ENCODE measurements at regions not wholly inside any gene's neighbourhood (a gene's known extent, or its start where the extent isn't known, plus 50 kb on each side); places are given as distances from the start of the nearest gene placed in this dataset.

DNA sequence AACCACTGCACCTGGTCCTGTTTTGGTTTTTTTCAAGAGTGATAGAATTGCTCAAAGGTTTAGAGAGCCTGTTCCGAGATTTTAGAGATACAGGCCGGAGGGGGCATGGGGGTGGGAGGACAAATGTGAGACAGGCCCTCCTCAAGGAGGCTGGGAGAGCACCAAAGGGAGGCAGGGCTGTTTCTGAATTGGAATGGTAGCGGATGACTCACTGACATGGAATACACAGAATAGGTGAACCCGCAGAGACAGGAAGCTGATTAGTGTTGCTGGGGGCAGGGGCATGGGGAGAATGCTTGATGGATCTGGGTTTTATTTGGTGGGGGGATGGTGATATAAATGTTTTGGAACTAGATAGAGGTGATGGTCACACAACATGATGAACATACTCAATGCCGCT, 111.0 kb upstream of the MGAT5 start:
- no peak overlapping the region for H3K27ac ChIP-seq (ENCODE audit: low read depth, low read length)
- H3K4me3 ChIP-seq (ENCODE audit: low read depth in 1 of 2, low read length in 2 of 2): no peak overlapping the region
- H3K36me3 ChIP-seq (ENCODE audit: control insufficient read depth in 1 of 2, insufficient read depth in 2 of 2, low read length in 2 of 2): no peaks in the 10 kb centered on the region
- no peak overlapping the region for H3K9ac ChIP-seq (ENCODE audit: low read depth in 1 of 2, low read length in 2 of 2)
- no peaks in the 10 kb centered on the region for H3K9me3 ChIP-seq (ENCODE audit: control insufficient read depth in 1 of 2, low read length in 2 of 2)
- H3K4me1 ChIP-seq (ENCODE audit: control insufficient read depth in 1 of 2, insufficient read depth in 2 of 2, low read length in 2 of 2): peaks cover 49 to 57% of the 10 kb centered on the region in 2 donors
- no peaks in the 10 kb centered on the region for H3K27me3 ChIP-seq (ENCODE audit: control insufficient read depth in 1 of 2, insufficient read depth in 2 of 2, low read length in 2 of 2)

DNA sequence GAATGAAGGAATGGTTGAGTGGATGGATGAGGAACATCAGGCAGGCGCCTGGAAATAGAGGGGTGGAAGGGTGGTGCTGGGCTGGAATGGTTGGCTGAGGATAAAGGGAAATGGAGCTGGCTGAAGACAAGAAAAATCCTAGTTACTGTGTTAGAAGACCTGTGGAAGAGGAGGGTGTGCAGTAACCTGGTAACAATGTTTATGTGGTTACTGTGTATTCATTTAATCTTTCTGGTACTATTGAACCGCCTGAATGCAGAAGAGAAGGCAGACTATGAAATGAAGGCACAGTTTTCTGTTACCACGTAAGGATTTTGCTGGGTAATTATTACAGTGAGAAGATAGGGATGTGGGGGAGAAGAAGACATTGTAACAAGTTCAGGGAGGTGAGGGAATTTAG, 110.3 kb upstream of the MGAT5 start:
- Histone ChIP-seq H3K9ac (ENCODE audit: low read depth in 1 of 2, low read length in 2 of 2) (no peak overlapping the region), H3K9me3 (ENCODE audit: control insufficient read depth in 1 of 2, low read length in 2 of 2) (no peaks in the 10 kb centered on the region), H3K4me3 (ENCODE audit: low read depth in 1 of 2, low read length in 2 of 2) (no peak overlapping the region), H3K4me1 (ENCODE audit: control insufficient read depth in 1 of 2, insufficient read depth in 2 of 2, low read length in 2 of 2) (peaks cover 43 to 51% of the 10 kb centered on the region in 2 donors), H3K27ac (ENCODE audit: low read depth, low read length) (no peak overlapping the region), H3K27me3 (ENCODE audit: control insufficient read depth in 1 of 2, insufficient read depth in 2 of 2, low read length in 2 of 2) (no peaks in the 10 kb centered on the region), H3K36me3 (ENCODE audit: control insufficient read depth in 1 of 2, insufficient read depth in 2 of 2, low read length in 2 of 2) (no peaks in the 10 kb centered on the region)

DNA sequence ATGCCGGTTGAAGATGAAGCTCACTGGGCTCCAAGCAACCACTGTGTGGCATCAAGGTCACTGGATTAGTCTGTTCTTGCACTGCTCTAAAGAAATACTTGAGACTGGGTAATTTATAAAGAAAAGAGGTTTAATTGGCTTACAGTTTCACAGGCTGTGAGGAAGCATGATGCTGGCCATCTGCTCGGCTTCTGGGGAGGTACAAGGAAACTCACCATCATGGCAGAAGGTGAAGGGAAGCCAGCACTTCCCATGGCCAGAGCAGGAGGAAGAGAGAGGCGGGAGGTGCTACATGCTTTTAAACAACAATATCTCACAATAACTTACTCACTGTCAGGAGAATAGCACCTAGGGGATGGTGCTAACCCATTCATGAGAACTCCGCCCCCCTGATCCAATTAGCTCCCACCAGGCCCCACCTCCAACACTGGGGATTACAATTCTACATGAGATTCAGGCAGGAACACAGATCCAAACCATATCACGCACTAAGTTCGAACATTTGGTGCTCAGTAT, 109.7 kb upstream of the MGAT5 start:
- no peak overlapping the region for H3K4me3 ChIP-seq (ENCODE audit: low read depth in 1 of 2, low read length in 2 of 2)
- H3K9ac ChIP-seq (ENCODE audit: low read depth in 1 of 2, low read length in 2 of 2): no peak overlapping the region
- H3K36me3 ChIP-seq (ENCODE audit: control insufficient read depth in 1 of 2, insufficient read depth in 2 of 2, low read length in 2 of 2): no peaks in the 10 kb centered on the region
- no peaks in the 10 kb centered on the region for H3K27me3 ChIP-seq (ENCODE audit: control insufficient read depth in 1 of 2, insufficient read depth in 2 of 2, low read length in 2 of 2)
- no peaks in the 10 kb centered on the region for H3K9me3 ChIP-seq (ENCODE audit: control insufficient read depth in 1 of 2, low read length in 2 of 2)
- no peak overlapping the region for H3K27ac ChIP-seq (ENCODE audit: low read depth, low read length)
- peaks cover 37 to 45% of the 10 kb centered on the region in 2 donors for H3K4me1 ChIP-seq (ENCODE audit: control insufficient read depth in 1 of 2, insufficient read depth in 2 of 2, low read length in 2 of 2)

DNA sequence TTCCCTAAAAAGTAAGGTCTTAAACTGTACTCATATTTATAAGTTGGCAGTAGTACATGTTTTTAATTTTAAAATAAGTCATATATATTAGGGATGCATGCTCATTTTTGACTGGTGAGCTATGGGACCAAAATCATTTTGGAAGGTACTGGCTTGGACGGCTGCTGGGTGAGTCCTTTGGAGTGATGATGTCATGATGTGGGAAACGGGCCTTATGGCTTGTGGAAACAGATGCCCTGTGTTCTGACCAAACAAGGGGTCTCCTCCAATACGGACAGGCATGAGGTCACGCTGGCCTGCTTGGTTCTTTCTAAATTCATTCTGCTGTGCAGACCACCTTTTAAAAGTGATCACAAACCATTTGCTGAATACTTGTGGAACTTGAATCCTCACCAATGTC, 109.2 kb upstream of the MGAT5 start:
- Histone ChIP-seq H3K9me3 (ENCODE audit: control insufficient read depth in 1 of 2, low read length in 2 of 2) (no peaks in the 10 kb centered on the region), H3K4me3 (ENCODE audit: low read depth in 1 of 2, low read length in 2 of 2) (no peak overlapping the region), H3K4me1 (ENCODE audit: control insufficient read depth in 1 of 2, insufficient read depth in 2 of 2, low read length in 2 of 2) (peaks cover 32 to 40% of the 10 kb centered on the region in 2 donors), H3K27me3 (ENCODE audit: control insufficient read depth in 1 of 2, insufficient read depth in 2 of 2, low read length in 2 of 2) (no peaks in the 10 kb centered on the region), H3K27ac (ENCODE audit: low read depth, low read length) (no peak overlapping the region), H3K36me3 (ENCODE audit: control insufficient read depth in 1 of 2, insufficient read depth in 2 of 2, low read length in 2 of 2) (no peaks in the 10 kb centered on the region), H3K9ac (ENCODE audit: low read depth in 1 of 2, low read length in 2 of 2) (no peak overlapping the region)

DNA sequence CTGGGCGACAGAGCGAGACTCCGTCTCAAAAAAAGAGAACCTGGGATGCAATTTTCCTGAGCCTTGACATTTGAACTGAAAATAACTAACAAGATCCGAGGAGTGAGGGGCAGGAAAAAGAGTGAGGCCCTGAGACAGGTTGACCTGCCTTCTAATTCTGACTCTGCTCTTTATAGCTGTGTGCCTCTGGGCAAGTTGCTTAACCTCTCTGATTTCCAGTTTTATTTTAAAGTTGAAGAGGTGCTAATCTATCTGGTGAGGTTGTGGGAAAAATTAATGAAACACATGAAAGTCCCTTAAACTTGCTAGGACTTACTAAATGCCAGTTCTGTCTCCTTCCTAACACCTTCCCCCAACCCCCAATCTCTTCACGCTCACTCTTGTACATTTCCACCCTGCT, 108.4 kb upstream of the MGAT5 start:
- H3K4me1 ChIP-seq (ENCODE audit: control insufficient read depth in 1 of 2, insufficient read depth in 2 of 2, low read length in 2 of 2): peaks cover 25 to 35% of the 10 kb centered on the region in 2 donors
- no peaks in the 10 kb centered on the region for H3K9me3 ChIP-seq (ENCODE audit: control insufficient read depth in 1 of 2, low read length in 2 of 2)
- no peaks in the 10 kb centered on the region for H3K27me3 ChIP-seq (ENCODE audit: control insufficient read depth in 1 of 2, insufficient read depth in 2 of 2, low read length in 2 of 2)
- no peak overlapping the region for H3K27ac ChIP-seq (ENCODE audit: low read depth, low read length)
- no peak overlapping the region for H3K4me3 ChIP-seq (ENCODE audit: low read depth in 1 of 2, low read length in 2 of 2)
- H3K9ac ChIP-seq (ENCODE audit: low read depth in 1 of 2, low read length in 2 of 2): no peak overlapping the region
- no peaks in the 10 kb centered on the region for H3K36me3 ChIP-seq (ENCODE audit: control insufficient read depth in 1 of 2, insufficient read depth in 2 of 2, low read length in 2 of 2)

DNA sequence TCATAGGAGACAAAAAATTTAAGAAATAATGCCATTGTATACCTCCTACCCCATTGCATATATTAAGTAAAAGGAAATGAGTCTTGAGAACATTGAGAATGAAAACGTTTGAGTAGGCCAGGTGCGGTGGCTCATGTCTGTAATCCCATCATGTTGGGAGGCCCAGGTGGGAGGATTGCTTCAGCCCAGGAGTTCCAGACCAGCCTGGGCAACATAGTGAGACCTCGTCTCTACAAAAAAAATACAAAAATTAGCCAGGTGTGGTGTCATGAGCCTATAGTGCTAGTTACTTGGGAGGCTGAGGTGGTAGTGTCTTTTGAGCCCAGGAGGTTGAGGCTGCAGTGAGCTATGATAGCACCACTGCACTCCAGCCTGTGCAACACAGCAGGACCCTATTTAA, 107.7 kb upstream of the MGAT5 start:
- Histone ChIP-seq H3K9ac (ENCODE audit: low read depth in 1 of 2, low read length in 2 of 2) (no peak overlapping the region), H3K4me1 (ENCODE audit: control insufficient read depth in 1 of 2, insufficient read depth in 2 of 2, low read length in 2 of 2) (peaks cover 19 to 30% of the 10 kb centered on the region in 2 donors), H3K9me3 (ENCODE audit: control insufficient read depth in 1 of 2, low read length in 2 of 2) (no peaks in the 10 kb centered on the region), H3K27ac (ENCODE audit: low read depth, low read length) (no peak overlapping the region), H3K27me3 (ENCODE audit: control insufficient read depth in 1 of 2, insufficient read depth in 2 of 2, low read length in 2 of 2) (no peaks in the 10 kb centered on the region), H3K4me3 (ENCODE audit: low read depth in 1 of 2, low read length in 2 of 2) (no peak overlapping the region), H3K36me3 (ENCODE audit: control insufficient read depth in 1 of 2, insufficient read depth in 2 of 2, low read length in 2 of 2) (no peaks in the 10 kb centered on the region)

DNA sequence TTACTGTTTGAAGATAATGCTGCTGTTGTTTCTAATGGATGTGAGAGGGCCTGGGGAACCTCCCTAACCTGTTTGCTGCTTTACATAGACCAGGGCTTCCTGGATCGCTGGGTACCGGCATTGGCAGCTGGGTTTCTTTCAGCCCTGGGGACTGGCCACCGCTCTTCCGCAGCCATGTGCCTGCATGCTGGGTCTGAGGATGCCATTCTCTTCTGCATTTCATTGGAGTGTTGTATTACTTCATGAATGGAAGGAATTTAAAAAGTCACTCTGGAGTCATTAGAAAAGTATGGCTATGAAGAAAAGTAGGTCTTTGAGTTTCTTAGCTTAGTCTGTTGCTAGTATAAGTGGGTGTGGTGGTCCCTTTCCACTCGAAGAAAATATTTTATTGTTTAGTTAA, 107.3 kb upstream of the MGAT5 start:
- Histone ChIP-seq H3K4me1 (ENCODE audit: control insufficient read depth in 1 of 2, insufficient read depth in 2 of 2, low read length in 2 of 2) (peaks cover 15 to 27% of the 10 kb centered on the region in 2 donors), H3K4me3 (ENCODE audit: low read depth in 1 of 2, low read length in 2 of 2) (no peak overlapping the region), H3K9ac (ENCODE audit: low read depth in 1 of 2, low read length in 2 of 2) (no peak overlapping the region), H3K27me3 (ENCODE audit: control insufficient read depth in 1 of 2, insufficient read depth in 2 of 2, low read length in 2 of 2) (no peaks in the 10 kb centered on the region), H3K9me3 (ENCODE audit: control insufficient read depth in 1 of 2, low read length in 2 of 2) (no peaks in the 10 kb centered on the region), H3K27ac (ENCODE audit: low read depth, low read length) (no peak overlapping the region), H3K36me3 (ENCODE audit: control insufficient read depth in 1 of 2, insufficient read depth in 2 of 2, low read length in 2 of 2) (peaks cover 0 to 4% of the 10 kb centered on the region in 2 donors)

DNA sequence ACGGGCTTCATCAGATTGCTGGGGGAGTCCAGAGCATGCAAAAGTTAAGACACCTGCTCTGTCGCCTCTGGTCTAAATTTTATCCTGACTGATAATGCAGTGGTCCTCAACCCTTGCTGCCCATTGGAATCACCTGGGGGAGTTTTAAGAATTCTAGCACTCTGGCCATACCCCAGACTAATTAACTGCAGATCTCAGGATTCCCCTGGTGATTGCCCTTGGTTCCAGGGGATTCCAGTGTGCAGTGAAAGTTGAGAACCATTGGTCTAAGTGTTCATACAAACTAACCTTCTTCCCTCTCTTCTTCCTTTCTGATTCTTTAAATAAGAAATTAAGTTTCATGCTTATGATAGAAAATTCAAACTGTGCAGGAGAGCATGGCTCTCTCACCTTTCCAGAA, 105.7 kb upstream of the MGAT5 start:
- H3K9ac ChIP-seq (ENCODE audit: low read depth in 1 of 2, low read length in 2 of 2): no peak overlapping the region
- H3K27me3 ChIP-seq (ENCODE audit: control insufficient read depth in 1 of 2, insufficient read depth in 2 of 2, low read length in 2 of 2): no peaks in the 10 kb centered on the region
- peaks cover 4 to 12% of the 10 kb centered on the region in 2 donors for H3K4me1 ChIP-seq (ENCODE audit: control insufficient read depth in 1 of 2, insufficient read depth in 2 of 2, low read length in 2 of 2)
- no peaks in the 10 kb centered on the region for H3K9me3 ChIP-seq (ENCODE audit: control insufficient read depth in 1 of 2, low read length in 2 of 2)
- H3K36me3 ChIP-seq (ENCODE audit: control insufficient read depth in 1 of 2, insufficient read depth in 2 of 2, low read length in 2 of 2): peaks cover 0 to 11% of the 10 kb centered on the region in 2 donors
- no peak overlapping the region for H3K27ac ChIP-seq (ENCODE audit: low read depth, low read length)
- H3K4me3 ChIP-seq (ENCODE audit: low read depth in 1 of 2, low read length in 2 of 2): no peak overlapping the region

DNA sequence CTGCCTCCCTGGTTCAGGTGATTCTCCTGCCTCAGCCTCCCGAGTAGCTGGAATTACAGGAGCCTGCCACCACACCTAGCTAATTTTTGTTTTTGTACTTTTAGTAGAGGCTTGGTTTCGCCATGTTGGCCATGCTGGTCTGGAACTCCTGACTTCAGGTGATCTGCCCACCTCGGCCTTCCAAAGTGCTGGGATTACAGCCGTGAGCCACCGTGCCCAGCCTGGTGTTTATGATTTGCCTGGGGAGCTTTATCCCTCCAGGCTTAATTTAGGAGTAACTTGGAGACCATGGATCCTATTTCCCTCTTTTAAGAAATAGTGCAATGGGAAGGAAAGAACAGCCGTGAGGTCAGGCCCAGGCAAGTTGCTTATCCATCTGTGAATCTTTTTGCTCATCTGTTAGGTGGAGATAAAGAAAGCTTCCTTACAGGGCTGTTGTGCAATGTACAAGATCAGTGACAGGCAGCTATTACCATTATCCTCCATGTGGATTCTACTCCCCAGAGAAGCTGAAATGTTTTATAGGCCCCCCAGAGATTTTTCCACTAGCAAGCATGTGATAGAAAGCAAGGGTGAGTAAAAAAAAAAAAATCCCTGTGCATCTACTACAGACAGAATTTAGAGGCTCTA, 104.9 kb upstream of the MGAT5 start:
- Histone ChIP-seq H3K9ac (ENCODE audit: low read depth in 1 of 2, low read length in 2 of 2) (no peak overlapping the region), H3K27ac (ENCODE audit: low read depth, low read length) (no peak overlapping the region), H3K27me3 (ENCODE audit: control insufficient read depth in 1 of 2, insufficient read depth in 2 of 2, low read length in 2 of 2) (no peaks in the 10 kb centered on the region), H3K4me1 (ENCODE audit: control insufficient read depth in 1 of 2, insufficient read depth in 2 of 2, low read length in 2 of 2) (peaks cover 0 to 6% of the 10 kb centered on the region in 2 donors), H3K36me3 (ENCODE audit: control insufficient read depth in 1 of 2, insufficient read depth in 2 of 2, low read length in 2 of 2) (peaks cover 0 to 11% of the 10 kb centered on the region in 2 donors), H3K4me3 (ENCODE audit: low read depth in 1 of 2, low read length in 2 of 2) (no peak overlapping the region), H3K9me3 (ENCODE audit: control insufficient read depth in 1 of 2, low read length in 2 of 2) (no peaks in the 10 kb centered on the region)

DNA sequence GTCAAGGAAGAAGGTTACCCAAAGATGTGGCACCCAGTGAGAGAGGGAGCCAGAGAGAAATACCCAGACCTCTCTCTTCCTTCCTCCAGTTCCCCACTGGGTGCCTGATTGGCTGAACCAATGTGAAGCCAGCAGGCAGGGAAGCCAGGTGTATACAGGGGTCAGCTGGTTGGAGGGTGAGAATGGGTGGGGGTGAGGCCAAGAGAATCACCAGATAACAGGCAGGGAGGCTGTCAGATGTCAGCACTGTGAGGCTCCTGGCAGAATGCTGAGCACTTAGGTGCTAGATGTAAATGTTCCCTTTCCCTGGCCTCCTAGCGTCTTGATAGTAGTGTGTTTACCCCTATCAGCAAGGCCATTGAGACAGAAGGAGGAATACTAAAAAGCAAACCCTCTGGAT, 104.0 kb upstream of the MGAT5 start:
- H3K27me3 ChIP-seq (ENCODE audit: control insufficient read depth in 1 of 2, insufficient read depth in 2 of 2, low read length in 2 of 2): no peaks in the 10 kb centered on the region
- H3K36me3 ChIP-seq (ENCODE audit: control insufficient read depth in 1 of 2, insufficient read depth in 2 of 2, low read length in 2 of 2): peaks cover 0 to 11% of the 10 kb centered on the region in 2 donors
- H3K4me3 ChIP-seq (ENCODE audit: low read depth in 1 of 2, low read length in 2 of 2): no peak overlapping the region
- H3K4me1 ChIP-seq (ENCODE audit: control insufficient read depth in 1 of 2, insufficient read depth in 2 of 2, low read length in 2 of 2): peaks cover 0 to 13% of the 10 kb centered on the region in 2 donors
- H3K9ac ChIP-seq (ENCODE audit: low read depth in 1 of 2, low read length in 2 of 2): no peak overlapping the region
- H3K9me3 ChIP-seq (ENCODE audit: control insufficient read depth in 1 of 2, low read length in 2 of 2): no peaks in the 10 kb centered on the region
- no peak overlapping the region for H3K27ac ChIP-seq (ENCODE audit: low read depth, low read length)

Data from duodenal mucosa (tissue), 2 donors.